NB4 (cell line): ENCODE measurements at regions not wholly inside any gene's neighbourhood (a gene's known extent, or its start where the extent isn't known, plus 50 kb on each side); places are given as distances from the start of the nearest gene placed in this dataset.

Experiments
- DNase-seq: peaks from one replicate; pipeline ENCODE4 v3.0.0; 2010; ENCODE audit warnings: low read depth
- H3K4me3 ChIP-seq: one replicate; pipeline ENCODE4 v1.5.1; 2011; ENCODE audit warnings: mild to moderate bottlenecking, low read depth, low read length, moderate library complexity
- CTCF ChIP-seq: IDR thresholded peaks from one replicate; pipeline ENCODE4 v1.5.1; 2012; ENCODE audit warnings: low read depth, low read length
- MAX ChIP-seq: IDR thresholded peaks from 2 replicates; pipeline ENCODE4 v1.6.1; 2011; ENCODE audit warnings: low read depth, low read length
- MYC ChIP-seq: IDR thresholded peaks from 2 replicates; pipeline ENCODE4 v1.6.1; 2011; ENCODE audit warnings: low read depth, low read length
- POLR2A ChIP-seq: IDR thresholded peaks from 2 replicates; pipeline ENCODE4 v1.6.1; 2011; ENCODE audit warnings: mild to moderate bottlenecking; ENCODE audit not compliant: insufficient read length; ENCODE audit errors: extremely low read depth

DNA sequence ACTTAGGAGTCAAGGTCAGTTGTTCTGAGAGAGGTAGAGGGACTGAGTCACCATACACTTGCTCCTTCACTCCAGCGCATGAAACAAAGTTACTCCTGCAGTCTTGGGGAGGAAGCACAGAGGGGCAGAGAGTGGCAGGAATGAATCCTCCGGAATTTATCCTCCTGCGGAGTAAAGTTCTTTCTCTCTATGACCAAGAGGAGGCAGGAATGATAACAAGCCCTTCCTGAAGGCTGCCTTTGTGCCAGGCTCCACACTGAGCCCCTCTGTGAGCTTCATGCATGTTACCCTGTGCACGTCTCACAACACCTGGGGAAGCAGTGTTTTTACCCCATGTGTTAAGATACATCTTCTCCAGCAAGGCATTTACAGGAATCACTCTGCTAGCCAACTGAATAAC lies 458.4 kb downstream of the KLF12 start:
- DNase-seq, result no peak

GRCh38 chr13:73674570-73674969 lies 459.6 kb downstream of the KLF12 start:
- TF ChIP-seq MAX, result no peak
- no peak for TF ChIP-seq CTCF
- no peak for TF ChIP-seq POLR2A
- TF ChIP-seq MYC, result no peak
- no peak overlapping the region for H3K4me3 ChIP-seq
- no peak for DNase-seq

More for the DNA sequence above, 458.4 kb downstream of the KLF12 start:
- TF ChIP-seq POLR2A, result no peak
- TF ChIP-seq MAX, result no peak
- no peak for TF ChIP-seq CTCF
- no peak for TF ChIP-seq MYC
- H3K4me3 ChIP-seq, result no peak overlapping the region

GRCh38 chr13:73673931-73674330 lies 460.3 kb downstream of the KLF12 start:
- TF ChIP-seq MYC (no peak), CTCF (no peak), MAX (no peak)
- DNase-seq, result no peak

GRCh38 chr13:73672492-73672891 lies 461.7 kb downstream of the KLF12 start:
- no peak for TF ChIP-seq POLR2A
- TF ChIP-seq CTCF, result no peak
- TF ChIP-seq MAX, result no peak
- no peak for TF ChIP-seq MYC
- H3K4me3 ChIP-seq, result no peak overlapping the region
- DNase-seq, result no peak

More at GRCh38 chr13:73673931-73674330, 460.3 kb downstream of the KLF12 start:
- no peak overlapping the region for H3K4me3 ChIP-seq

- no peak for TF ChIP-seq CTCF
- no peak for TF ChIP-seq POLR2A
- TF ChIP-seq MYC, result no peak
- TF ChIP-seq MAX, result no peak
- no peak for DNase-seq
- no peak overlapping the region for H3K4me3 ChIP-seq
Measured at GRCh38 chr13:73671732-73672131, 462.5 kb downstream of the KLF12 start.

DNA sequence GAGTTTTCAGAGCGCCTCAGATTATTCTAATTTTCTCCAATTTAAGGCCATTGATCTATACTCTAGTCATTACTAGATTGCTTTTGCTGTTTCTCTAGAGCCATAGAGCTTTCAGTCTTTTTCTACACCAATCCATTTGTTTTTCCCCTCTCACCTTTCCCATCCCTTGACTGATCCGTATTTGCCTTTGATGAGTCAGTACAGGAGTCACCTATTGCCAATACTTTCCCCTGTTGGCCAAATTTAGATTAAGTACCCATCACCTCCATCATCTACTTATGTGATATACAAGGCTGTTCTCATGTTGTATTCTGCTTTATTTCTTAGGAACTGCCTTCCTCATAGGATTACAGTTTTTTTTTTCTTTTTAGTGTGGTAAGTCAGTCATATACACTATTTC lies 463.2 kb downstream of the KLF12 start:
- H3K4me3 ChIP-seq, result no peak overlapping the region
- TF ChIP-seq POLR2A, result no peak
- no peak for DNase-seq
